NCI-H146 treated with DMSO at 0.1 percent for 48 hours (cell line): ENCODE measurements at regions not wholly inside any gene's neighbourhood (a gene's known extent, or its start where the extent isn't known, plus 50 kb on each side); places are given as distances from the start of the nearest gene placed in this dataset.

ENCODE experiments used
- DNase-seq: peaks from one replicate; lab custom pipeline; 2025; ENCODE audit not compliant: unreplicated experiment; lab: John Stamatoyannopoulos, UW

DNA sequence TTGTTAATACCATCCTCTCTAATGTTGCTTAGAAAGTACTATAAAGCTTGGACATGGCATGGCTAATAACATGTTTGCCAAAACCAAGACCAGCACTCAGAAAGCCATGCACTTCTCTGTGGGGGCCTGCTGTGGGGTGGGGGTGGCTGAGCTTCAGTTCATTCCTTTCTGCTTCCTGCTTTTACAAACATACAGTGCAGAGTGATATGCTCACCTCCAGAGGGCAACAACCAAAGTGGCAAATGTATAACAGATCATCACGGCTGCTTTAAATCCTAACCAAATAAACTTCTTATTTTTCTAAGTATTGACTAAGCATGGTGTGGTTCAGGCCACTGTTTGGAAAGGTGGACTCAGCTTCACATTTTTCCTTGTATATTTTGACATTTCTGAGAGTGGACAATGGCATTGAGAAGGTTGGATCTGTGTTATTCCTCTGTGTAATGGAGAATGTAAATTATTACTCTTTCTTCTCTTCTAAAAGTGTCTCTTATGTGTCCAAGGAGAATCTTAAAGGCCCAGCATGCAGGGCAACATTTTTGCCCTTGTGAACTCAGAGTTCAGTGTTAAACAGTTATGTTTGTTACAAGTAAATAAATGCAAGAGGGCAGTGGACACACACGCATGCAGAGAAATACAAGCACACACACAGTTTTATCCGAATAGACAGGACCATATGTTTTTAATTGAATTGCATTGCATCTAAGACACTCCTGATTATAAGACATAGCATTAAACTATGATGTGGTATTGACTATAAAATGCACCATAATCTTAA lies 186.1 kb downstream of the HERPUD2 start:
- DNase-seq, result no peak

DNA sequence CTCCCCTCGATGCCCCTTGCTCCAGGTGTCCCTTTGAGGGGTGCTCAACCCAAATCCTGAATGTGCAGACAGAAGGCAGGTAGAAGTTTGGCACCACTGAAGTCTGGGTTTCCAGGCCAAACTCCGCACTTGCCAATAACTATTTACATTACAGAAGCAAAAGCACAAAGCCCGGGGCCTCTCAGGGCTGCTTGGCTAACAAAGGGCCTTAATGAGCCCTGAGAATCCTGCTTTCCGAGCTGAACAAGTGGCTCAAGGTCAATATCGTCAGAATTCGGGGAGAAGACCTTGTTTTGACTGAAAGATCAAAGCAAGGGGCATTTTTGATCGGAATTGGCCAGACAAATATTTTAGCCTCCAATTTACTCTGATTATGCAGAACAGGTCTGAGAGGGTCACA lies 189.9 kb downstream of the HERPUD2 start:
- DNase-seq, result peak; percentile 28

DNA sequence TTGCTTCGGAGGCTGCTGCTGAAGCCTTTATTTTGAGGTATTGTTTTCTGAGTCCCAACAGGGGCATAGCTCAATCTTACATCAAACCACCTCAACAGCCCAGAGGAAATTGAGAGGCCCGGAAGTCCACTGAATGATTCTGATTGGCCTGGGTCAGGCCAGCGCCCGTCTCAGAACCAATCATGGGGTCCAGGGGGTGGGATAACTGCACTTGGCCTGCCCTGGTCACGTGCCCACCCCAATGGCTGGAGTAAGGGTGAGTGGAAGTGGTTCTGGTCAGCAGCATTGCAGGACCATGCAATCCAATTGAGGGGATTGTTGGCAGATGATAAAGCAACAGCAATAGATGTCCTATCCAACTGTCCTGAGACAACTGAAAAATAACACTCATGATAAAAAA lies 190.6 kb downstream of the HERPUD2 start:
- no peak for DNase-seq

DNA sequence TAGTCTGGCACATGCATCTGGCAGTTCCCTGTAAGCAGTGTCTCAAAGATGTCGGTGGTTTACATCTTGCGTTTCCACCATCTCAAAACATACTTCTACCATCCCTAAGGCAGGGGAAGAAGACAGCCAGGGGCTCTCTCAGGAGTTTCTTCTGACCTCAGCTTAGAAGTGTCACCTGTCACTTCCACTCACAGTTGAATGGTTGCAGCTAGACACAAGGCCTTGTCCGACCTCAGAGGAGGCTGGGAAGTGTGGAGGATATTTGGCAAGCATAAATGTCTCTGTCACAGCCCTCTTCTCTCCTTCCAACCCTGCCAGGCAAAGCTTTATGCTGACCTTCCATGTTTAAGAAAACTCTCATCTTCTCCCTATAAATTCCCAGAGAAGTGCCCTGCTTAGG lies 193.3 kb downstream of the HERPUD2 start:
- DNase-seq, result no peak

DNA sequence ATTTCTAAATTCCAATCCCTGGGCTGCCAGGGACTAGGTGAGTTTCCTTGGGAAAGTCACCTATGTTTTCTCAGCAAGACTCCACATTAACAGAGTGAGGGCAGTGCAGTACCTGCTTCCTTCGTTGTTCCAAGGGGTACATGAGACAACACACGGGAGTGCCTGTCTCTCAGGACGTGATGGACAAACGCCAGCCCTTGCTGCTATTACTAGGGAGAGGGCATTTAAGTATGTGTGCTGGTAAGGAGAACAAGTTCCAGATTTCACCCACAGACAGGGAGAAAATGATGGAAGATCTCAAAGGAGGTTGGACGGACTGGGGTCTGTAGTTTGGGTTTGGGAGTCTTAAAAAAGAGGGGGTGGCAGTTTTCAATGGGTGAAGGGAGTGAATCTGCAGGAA lies 195.7 kb downstream of the HERPUD2 start:
- no peak for DNase-seq

DNA sequence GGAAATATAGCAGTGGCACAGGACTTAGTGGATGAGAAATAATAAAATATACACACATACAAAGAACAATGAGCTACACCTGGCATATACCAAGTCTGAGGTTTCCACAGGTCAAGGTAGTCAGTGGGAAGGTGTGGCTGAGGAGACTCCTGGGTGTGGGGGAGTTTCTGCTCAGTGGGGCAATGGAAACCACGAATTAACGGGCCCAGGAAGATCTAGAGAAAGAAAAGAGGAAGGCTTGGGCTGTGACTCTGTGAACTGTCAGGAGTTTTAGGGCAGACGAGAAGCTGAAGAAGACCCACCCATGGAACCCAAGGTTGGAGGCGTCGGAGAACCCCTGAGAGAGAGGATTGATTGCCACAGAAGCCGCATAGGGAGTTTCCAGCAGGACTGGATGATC lies 196.5 kb downstream of the HERPUD2 start:
- no peak for DNase-seq

DNA sequence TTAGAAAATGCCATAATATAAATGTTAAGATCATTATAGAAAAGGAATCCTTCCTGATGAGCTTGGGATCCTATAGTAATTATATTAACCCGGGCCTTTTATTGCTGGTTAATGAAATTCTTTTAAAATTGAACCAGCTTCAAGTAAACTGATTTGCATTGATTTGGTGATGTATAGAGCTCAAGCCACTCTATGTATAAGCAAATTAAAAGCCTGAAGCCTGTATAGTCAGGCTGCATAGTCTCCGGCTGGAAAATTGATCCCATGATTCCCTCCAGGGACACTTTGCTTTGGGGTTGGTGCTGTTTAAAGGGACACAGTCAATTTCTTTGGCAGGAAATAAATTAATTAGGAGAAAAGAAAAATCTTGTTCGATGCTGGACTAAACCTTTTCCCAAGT lies 199.1 kb downstream of the HERPUD2 start:
- no peak for DNase-seq

DNA sequence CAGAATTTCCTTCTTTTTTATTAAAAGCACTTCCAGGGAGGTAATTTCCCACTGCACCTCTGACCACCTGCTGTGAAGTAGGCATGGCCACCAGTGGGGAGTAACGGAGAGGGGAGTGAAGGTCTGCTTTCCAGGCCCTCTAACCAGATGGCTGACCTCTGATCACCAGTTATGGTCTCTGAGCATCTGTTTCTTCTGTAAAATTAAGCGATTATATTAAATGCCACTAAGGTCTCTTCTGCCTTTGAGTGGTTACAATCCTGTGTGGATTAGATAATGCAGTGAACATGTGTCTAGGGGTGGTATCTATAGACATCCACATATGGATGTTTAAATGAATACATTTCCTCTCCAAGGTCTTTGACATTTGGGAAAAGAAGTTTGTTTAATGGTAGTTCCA lies 199.6 kb downstream of the HERPUD2 start:
- no peak for DNase-seq

DNA sequence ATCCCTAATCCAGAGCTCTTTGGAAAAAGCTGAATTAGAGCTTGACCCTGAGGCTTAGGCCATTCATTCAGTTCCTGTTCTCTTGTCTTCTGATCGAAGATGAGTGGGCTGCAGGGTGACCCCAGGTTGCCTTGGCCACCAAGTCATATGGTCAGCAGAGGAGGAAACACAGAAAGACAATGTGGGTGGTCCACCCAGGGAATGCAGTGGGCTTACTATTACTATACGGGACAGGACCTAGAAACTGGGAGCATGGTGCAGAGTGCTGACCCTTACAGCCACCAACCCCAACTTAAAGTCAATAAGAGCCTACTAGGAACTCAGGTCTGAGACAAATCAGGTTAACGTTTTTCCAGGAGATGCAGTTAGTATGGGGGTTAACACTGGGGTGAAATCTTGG lies 200.5 kb downstream of the HERPUD2 start:
- no peak for DNase-seq

DNA sequence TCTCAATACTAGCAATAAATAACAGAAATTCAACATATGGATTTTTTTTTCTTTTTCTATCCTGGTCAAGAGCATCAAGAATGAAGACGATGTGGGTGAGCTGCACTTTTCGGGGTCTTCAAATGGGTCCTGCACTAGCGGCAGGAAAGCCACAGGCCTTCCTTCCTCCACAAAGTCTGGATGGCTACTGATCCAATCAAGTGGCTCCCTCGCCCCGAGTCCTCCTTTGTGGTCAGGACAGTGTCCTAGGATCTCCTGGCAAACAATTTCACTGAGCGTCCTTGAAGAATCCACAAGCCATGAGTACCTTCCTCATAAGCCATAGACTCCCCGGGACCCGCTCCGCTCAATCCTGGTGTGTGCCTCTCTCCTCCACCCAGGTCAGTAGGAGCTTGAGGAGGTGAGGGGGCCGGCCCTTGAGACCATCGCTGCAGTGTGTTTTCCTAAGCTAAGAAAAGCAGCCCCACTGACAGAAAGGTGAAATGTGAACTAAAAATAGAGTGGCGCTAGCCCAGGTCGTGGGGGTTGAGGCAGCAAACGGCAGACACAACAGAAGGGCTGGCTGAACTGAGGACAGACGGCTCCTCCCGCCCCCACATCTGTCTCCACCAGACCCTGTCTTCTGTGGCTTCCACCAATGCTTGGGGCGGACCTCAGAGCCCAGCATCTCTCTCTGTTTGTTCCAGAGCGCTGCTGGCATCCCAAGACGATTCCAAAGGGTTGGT lies 202.3 kb downstream of the HERPUD2 start:
- no peak for DNase-seq

DNA sequence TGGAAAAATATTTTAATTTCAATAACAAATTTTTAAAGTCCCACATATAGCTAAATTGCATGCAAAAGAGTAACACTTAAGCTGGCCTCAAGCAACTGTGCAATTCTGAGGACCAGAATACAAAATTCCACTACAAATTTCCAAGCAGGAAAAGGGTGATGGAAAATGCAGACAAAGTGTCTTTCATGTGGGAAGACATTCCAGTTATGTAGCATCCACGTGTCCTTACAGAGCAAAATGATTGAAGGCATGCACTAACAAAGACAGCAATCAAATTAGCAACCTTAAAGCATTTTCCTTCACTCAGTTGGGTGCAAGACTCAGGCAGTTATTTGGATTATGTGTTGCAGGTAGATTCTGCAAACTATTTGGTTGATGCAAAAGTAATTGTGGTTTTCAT lies 203.7 kb downstream of the HERPUD2 start:
- no peak for DNase-seq

DNA sequence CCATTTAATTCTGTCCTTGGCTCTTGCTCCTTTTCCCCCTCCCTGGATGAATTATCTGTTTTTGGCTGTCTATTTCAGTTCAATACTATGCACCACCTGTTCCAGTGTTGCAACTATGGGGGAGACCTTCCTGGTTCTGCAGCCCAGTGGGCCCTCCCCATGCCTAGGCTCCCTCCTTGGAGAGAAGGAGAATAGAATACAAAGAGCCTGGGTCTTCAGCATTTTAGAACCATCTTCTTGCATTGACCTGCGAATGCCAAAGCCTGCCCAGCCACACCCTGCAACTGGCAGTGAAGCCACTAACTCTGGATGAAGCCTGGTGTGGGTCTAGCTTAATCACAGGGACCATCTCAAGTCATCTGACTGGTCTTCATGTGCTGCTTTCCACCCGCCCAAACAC lies 207.1 kb downstream of the HERPUD2 start:
- no peak for DNase-seq

DNA sequence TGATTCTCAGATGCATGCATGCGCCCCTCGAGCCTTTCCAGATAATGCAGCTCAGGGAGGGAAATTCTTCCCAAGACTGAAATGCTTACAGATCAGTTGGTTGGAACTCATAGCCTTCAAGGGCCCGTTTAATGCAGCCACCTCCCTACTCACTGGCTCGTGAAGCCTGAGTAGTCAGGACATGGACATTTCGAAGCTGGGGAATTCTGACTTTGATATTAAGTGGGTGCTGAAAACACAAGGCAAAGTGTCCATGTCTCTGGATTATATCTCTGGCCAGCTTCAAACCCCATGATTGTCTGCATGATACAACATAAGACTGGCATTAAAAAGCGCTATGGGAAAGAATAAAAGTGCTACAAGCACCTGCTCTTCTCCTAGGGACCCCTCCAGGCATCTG lies 207.5 kb downstream of the HERPUD2 start:
- DNase-seq, result no peak

DNA sequence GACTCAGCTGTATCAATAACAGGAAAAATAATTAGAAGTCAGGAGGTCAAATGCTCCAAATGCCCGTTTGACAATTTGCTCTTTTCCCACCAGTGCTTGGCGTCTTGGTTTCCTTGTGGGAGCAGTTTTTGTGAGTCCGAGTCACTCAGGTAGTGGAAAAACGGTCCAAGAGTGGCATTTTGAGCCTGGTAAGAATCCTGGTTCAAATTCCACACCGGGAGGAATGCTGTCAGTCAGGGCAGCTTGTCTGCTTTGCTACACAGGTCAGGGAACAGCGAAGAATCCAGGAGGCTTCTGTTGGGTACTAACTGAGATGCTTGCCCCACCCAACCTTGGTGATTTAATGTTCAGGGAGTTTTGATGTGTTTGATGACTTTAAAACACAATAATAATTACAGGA lies 209.5 kb downstream of the HERPUD2 start:
- no peak for DNase-seq

DNA sequence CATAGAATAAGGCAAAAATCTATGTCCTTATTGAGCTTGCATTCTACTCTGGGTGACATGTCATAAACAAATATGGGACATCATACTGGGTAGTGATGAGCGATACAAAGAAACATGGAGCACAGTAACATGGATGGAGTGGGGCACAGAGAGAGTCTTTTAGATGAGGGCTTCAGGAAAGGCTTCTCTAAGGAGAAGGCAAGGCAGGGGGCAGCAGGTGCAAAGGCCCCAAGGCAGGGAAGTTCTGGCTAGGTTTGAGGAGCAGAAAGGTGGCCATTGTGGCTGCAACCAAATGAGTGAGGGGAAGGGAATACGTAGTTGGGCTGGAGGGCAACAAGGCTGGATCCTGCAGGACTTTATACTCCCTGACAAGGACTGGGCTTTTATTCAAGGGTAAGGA lies 211.4 kb downstream of the HERPUD2 start:
- DNase-seq, result no peak

DNA sequence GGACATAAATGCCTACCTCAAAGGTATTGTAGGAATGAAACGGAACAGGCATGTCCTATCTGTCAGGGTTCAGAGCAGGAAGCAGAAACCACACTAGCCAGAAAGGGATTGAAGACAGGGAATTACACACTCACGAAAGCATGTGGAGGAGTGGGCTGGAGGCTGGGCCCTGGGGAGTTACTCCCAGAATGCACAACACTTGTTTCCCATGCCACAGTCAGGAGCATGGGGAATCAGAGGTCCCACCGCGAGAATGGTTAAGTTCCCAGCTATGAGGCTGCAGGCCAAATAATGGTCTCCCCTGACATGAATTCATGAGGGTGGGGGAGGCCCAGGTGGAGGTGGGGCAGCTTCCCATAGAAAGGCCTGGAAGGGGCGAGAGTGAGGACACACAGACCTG lies 212.7 kb downstream of the HERPUD2 start:
- no peak for DNase-seq

DNA sequence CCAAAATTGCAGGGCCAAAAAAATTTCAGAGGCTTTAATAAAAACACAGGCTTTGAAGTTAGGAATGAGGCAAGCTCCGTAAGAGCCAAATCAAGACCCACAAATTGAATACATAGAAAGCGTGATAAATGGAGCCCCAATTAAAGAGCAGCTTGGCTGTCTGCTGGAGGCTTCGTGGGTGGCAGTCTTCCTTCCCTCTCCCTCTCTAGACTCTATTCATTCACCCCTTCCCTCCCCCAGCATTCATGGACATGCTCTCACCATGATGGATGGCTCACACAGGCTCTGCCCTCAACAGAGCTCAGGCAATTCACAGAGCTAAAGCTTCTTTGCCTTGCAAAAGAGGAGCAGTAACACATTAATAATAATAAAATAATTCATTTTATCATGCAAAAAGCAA lies 214.1 kb downstream of the HERPUD2 start:
- DNase-seq, result no peak

DNA sequence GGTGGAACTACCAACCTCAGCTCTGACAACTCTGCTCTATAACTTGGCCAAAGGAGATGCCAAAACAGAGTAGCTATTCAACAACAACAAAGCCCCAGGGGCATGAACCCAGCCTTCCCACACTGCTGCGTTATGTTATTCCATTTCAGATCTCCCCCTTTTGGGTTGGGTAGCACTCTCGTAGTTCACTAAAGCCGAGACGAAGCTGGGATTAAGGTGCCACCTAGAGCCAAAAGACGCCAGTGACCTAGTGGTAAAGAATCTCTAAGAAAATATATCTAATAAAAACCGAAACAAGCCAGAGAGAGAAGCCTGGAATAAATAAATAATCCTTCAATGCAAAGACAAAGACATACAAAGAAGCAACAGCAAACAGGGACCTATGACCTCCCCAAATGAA lies 217.3 kb downstream of the HERPUD2 start:
- DNase-seq, result no peak

DNA sequence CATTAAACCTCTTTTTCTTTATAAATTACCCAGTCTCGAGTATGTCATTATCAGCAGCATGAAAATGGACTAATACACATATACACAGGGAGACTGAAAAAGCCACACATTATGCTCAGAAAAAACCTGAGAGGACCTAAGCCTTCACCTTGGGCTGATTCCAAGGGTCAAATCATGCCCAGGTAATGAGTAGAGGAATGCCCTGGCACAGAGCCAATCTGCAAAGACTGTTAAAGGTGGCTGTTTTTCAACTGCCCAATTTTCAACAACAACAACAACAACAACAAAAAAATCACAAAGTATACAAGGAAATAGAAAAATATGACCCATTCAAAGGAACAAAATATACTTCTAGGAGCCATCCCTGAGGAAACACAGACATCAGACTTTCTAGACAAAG lies 220.2 kb upstream of the TBX20 start:
- DNase-seq, result no peak

DNA sequence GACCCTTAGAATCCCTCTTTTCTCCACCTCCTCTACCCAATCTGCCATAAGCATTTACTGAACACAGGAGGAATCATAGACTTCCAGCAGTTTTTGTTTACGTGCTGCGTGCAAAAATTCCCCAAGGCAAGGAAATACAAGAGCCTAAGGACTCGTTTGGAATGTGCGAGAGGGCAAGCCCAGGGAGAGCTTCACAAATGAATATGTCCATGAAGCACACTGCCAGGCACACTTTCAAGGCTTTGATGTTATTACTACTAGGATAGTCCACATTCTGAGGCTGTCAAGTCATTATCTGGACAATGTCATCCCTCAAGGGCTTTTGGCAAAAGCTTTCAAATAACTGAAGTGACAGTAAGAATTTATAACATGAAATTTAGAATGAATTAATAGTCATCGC lies 214.7 kb upstream of the TBX20 start:
- no peak for DNase-seq

DNA sequence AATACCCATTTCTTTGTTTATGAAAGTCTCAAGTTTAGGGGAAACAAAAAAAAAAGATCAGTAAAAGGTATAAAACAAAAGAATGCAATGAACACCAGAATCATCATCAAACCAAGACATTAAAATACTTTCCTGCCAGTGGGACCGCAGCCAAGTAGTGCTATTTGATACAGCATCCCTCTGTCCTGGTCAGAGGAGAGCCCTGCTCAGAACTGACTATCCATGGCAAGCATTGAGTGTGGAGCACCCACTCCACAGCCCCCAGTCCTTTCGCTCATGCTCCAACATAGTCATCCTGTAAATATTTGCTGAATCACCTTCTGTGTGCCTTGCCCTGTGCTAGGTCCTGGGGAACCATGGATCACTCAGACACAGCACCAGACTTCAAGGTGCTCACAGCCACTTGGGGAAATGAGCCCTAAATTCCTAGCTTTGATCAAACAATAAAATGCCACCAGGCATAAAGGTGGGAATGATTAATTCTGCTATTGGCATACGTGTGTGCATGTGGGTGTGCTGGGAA lies 213.6 kb upstream of the TBX20 start:
- DNase-seq, result no peak

DNA sequence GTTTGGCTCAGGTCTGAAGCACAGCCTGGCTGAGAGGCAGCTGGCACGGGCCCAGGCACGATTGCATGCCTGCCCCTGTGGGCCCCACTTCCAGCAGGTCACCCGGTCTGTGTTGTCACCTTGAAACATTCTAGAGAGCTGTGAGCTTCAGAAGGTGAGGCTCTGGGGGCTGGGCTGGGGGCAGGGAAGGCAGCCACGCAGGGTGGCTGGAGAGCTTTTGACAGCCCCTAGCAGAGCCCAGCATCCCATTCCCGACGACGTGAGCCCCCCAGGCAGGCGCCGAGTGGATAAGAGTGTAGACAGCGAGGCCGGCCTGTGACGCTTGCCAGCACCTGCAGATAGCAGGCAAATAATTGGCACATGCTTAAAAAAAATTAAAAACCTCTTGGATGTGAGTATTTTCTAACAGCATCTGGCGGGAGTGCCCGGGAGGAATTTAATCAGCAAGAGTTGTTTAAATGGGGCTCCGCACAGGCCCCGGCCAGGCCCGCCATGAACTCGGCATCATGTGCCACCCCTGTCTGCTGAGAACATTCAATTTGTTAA lies 212.0 kb upstream of the TBX20 start:
- DNase-seq, result no peak
